Body of pancreas (tissue), 4 donors: ENCODE measurements at regions not wholly inside any gene's neighbourhood (a gene's known extent, or its start where the extent isn't known, plus 50 kb on each side); places are given as distances from the start of the nearest gene placed in this dataset.

Experiments used
- ATAC-seq: fragments of 150-250 bp; one replicate; pipeline ENCODE4 v1.9.1; 2016
- DNase-seq, 4 donors: peaks; one replicate each; pipeline ENCODE4 v3.0.0-alpha.2; 2019
- H3K27ac ChIP-seq, 4 donors: fragments of 200-600 bp; sonication (generic); 1 replicate in 3 of 4; 2 replicates in 1 of 4; pipeline versions ENCODE4 v1.5.1 to v1.6.1; 2016 to 2019; ENCODE audit warnings: mild to moderate bottlenecking in 1 of 4, mixed read lengths in 1 of 4, moderate library complexity in 1 of 4
- H3K27me3 ChIP-seq, 2 donors: fragments of 200-600 bp; sonication (generic); one replicate each; pipeline ENCODE4 v1.6.0; 2016; ENCODE audit warnings: mild to moderate bottlenecking in 1 of 2
- H3K36me3 ChIP-seq, 2 donors: fragments of 200-600 bp; sonication (generic); replicated peaks in 1 of 2; 2 replicates each; pipeline ENCODE4 v1.5.1; 2016; ENCODE audit warnings: low read depth in 2 of 2; ENCODE audit not compliant: insufficient read depth in 1 of 2
- H3K4me1 ChIP-seq: fragments of 200-600 bp; sonication (generic); one replicate; pipeline ENCODE4 v1.6.0; 2016
- H3K4me3 ChIP-seq, 2 donors: fragments of 200-600 bp; sonication (generic); 1 replicate in 1 of 2; 2 replicates in 1 of 2; pipeline ENCODE4 v1.5.1; 2016 to 2019
- H3K9me3 ChIP-seq, 3 donors: fragments of 200-600 bp; sonication (generic); 1 replicate in 2 of 3; 2 replicates in 1 of 3; pipeline ENCODE4 v1.5.1; 2016
- POLR2A ChIP-seq, 3 donors: fragments of 450-650 bp; IDR thresholded peaks; one replicate each; pipeline ENCODE4 v1.6.1; 2016; ENCODE audit warnings: antibody characterized with exemption in 3 of 3, mild to moderate bottlenecking in 2 of 3
- WGBS, 2 donors: methylation state at CpG; one replicate each; pipeline ENCODE4 v1.1.5; 2017; 5-methylcytosine and 5-hydroxymethylcytosine counted together
- intact Hi-C: fragments of 100-400 bp; cut with DNase I; formaldehyde crosslinking; loops from one replicate; pipeline ENCODE4 v1.15.1; 2023
- TF ChIP-seq, protein P1 (sequence below), 7 experiments: fragments of 450-650 bp in 4 of 7; fragments of 200-600 bp in 3 of 7; sonication (generic) in 3 of 7; IDR thresholded peaks; one replicate each; pipeline ENCODE4 v1.5.1; 2016 to 2019; ENCODE audit warnings: antibody characterized with exemption in 7 of 7

DNA sequence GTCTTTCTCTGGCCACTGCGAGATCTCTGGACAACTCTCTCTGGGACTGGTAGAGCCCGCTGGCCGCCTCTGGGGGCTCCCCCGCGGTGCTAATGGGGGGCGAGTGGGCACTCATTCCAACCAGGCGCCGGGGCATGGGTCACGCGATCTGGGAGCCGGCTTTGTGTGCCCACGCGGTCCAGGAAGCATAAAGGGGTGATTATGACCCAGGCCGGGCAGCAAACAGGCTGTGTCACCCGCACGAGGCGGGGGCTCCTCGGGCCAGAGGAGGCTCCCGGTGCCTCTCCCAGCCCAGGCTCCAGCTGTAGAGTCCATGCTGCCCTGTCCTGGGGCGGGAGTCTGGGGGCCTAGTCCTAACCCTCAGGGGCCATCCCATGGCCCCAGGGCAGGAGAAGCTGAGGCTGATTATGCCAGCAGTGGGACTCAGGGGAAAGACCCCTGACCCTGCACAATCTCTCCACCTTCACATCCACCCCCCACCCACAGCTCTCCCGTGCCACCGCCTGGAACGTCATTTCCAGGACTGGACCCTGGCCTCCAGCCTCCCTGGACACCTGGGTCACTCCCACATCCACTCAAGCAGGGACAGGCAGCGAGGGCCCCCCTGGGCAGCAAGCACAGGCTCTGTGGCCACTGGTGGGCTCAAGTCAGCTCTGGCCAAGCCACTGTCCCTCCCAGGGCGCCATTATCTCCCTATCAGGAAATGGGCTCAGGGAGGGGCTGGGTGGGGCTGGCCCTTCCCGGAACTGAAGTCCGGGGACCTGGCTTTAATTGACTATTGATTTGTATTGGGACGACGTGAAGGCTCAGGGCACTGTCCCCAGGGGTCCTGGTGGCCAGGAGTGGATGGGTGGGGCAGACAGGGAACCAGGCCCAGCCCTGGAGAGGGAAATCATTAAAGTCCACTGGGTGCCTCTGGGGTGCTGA, 50.0 kb downstream of the PTPRS start:
- no peak overlapping the region for H3K4me3 ChIP-seq
- DNase-seq (peak in 1 of 4 donors; percentile 30), ATAC-seq (no peak)
- peak overlapping the region in 3 of 4 donors; percentile 25 to 75 (median 40) for H3K27ac ChIP-seq
- intact Hi-C loops = no loop called here
- no peaks in the 10 kb centered on the region for H3K9me3 ChIP-seq
- TF ChIP-seq, protein P1, sequence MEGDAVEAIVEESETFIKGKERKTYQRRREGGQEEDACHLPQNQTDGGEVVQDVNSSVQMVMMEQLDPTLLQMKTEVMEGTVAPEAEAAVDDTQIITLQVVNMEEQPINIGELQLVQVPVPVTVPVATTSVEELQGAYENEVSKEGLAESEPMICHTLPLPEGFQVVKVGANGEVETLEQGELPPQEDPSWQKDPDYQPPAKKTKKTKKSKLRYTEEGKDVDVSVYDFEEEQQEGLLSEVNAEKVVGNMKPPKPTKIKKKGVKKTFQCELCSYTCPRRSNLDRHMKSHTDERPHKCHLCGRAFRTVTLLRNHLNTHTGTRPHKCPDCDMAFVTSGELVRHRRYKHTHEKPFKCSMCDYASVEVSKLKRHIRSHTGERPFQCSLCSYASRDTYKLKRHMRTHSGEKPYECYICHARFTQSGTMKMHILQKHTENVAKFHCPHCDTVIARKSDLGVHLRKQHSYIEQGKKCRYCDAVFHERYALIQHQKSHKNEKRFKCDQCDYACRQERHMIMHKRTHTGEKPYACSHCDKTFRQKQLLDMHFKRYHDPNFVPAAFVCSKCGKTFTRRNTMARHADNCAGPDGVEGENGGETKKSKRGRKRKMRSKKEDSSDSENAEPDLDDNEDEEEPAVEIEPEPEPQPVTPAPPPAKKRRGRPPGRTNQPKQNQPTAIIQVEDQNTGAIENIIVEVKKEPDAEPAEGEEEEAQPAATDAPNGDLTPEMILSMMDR (IDR thresholded peaks at IDR 0.05) = no peak
- no peak for TF ChIP-seq POLR2A (IDR thresholded peaks at IDR 0.05)
- H3K36me3 ChIP-seq = no peaks in the 10 kb centered on the region
- H3K27me3 ChIP-seq = no peaks in the 10 kb centered on the region
- whole genome bisulfite sequencing, 2 donors = 31 to 57% methylated on average over 4 to 28 of the region's 29 CpGs
- peaks cover 63% of the 10 kb centered on the region for H3K4me1 ChIP-seq

DNA sequence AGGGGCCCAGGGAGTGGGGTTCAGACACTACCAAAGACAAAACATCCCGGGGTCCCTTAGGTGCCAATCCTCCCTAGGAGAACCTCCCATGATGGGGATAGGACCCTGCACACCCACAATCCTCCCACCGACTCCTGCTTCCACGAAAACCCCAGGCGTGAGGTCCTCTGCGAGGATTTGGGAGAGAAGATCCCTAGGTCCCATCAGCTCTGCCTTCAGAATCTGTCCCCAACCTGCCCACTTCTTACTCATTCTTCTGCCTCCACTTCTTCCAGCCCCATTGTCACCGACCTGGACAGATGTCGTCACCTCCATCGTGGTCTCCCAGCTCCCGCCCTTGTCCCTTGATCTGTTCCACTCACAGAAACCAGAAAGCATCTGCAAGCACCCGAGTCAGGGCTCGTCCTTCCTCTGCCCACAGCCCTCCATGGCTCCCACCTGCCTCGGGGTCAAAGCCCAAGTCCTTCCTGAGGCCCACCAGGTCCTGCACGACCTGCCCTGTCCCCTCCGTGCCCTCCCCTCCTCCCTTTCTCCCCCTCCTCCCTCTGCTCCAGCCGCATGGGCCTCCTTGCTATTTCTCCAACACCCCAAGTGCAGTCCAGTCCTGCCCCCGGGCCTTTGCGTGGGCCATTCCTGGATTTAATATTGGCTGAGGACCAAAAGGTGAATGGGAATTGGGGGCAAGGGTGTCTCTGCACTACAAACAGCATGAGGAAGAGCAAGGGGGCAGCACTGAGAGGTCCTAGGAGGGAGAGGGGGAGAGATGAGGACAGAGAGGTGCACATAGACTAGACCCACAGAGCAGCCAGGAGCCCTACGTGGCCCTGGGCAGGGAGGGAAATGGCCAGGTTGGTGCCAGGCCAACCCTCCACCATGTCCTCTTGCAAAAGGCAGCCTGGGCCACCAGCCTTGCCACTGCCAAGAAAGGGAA, 51.3 kb downstream of the PTPRS start:
- intact Hi-C loops = no loop called here
- DNase-seq (no peak), ATAC-seq (no peak)
- TF ChIP-seq POLR2A (IDR thresholded peaks at IDR 0.05) = no peak
- TF ChIP-seq, protein P1 (IDR thresholded peaks at IDR 0.05) = no peak
- Histone ChIP-seq H3K4me3 (no peak overlapping the region), H3K36me3 (peaks cover 0 to 4% of the 10 kb centered on the region in 2 donors), H3K9me3 (no peaks in the 10 kb centered on the region), H3K27ac (peak overlapping the region in 3 of 4 donors; percentile 75 to 87 (median 85)), H3K4me1 (peaks cover 63% of the 10 kb centered on the region), H3K27me3 (no peaks in the 10 kb centered on the region)
- 77 to 82% methylated on average over 17 to 18 of the region's 18 CpGs for WGBS, 2 donors

DNA sequence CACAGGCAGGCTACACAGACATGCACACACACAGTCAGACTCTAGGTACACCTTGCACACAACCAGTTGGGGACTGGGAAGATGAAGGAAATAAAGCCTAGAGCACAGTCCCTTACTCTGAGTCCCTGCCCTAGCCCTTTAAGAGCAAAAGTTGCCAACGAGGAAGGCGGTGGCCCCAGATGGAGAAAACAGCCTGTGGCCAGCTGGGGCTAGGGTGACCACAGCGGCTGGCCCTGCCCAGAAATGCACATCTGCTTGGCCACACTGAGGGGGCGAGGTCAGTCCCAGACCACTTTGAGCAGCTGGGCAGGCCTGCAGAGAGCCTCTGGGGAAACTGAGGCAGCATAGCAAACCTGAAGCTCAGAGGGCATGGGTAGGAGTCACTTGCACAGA, 52.3 kb downstream of the PTPRS start:
- Histone ChIP-seq H3K27me3 (no peaks in the 10 kb centered on the region), H3K4me3 (no peak overlapping the region), H3K9me3 (no peaks in the 10 kb centered on the region), H3K4me1 (peaks cover 59% of the 10 kb centered on the region), H3K27ac (peak overlapping the region; percentile 65 to 87 (median 80)), H3K36me3 (peaks cover 0 to 4% of the 10 kb centered on the region in 2 donors)
- intact Hi-C loops = no loop called here
- TF ChIP-seq POLR2A (IDR thresholded peaks at IDR 0.05) = no peak
- TF ChIP-seq, protein P1 (IDR thresholded peaks at IDR 0.05) = no peak
- WGBS, 2 donors = 8 to 34% methylated on average over 2 to 4 of the region's 4 CpGs
- ATAC-seq = peak; percentile 57
- peak in 2 of 4 donors; percentile 57 to 67 for DNase-seq

DNA sequence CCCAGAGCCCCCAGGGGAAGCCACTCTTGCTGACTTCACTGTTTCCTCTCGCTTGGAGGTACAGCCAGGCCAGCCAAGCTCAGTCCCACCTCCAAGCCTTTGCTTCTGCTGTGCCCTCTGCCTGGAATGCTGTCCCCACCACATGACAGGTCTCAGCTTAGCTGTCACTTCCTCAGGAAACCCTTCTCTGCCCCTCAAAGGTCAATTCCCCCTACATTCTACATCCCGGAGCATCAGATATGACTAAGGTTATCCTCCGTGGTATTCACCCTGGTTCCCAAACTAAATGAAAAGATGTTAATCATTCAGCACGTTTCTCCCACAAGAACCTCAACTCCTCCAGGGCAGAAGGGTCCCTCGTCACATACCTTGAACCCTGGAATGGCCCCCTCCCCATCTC, 53.5 kb downstream of the PTPRS start:
- intact Hi-C loops = no loop called here
- Histone ChIP-seq H3K27me3 (no peaks in the 10 kb centered on the region), H3K27ac (peak overlapping the region in 3 of 4 donors; percentile 75 to 87 (median 85)), H3K36me3 (peaks cover 0 to 4% of the 10 kb centered on the region in 2 donors), H3K9me3 (no peaks in the 10 kb centered on the region), H3K4me1 (peaks cover 53% of the 10 kb centered on the region), H3K4me3 (no peak overlapping the region)
- DNase-seq (no peak), ATAC-seq (no peak)
- 72 to 74% methylated on average over 4 to 5 of the region's 5 CpGs for WGBS, 2 donors
- TF ChIP-seq, protein P1 (IDR thresholded peaks at IDR 0.05) = no peak
- no peak for TF ChIP-seq POLR2A (IDR thresholded peaks at IDR 0.05)
